NCI-H524 (cell line): ENCODE measurements at regions not wholly inside any gene's neighbourhood (a gene's known extent, or its start where the extent isn't known, plus 50 kb on each side); places are given as distances from the start of the nearest gene placed in this dataset.
"Not testable (repeated sequence)": the region's sequence is repeated elsewhere in the genome, so short reads cannot be mapped to it uniquely, and the experiment has no call there.

Experiments used
- DNase-seq, 2 experiments: peaks; one replicate each; lab custom pipeline; 2025; lab: John Stamatoyannopoulos, UW

DNA sequence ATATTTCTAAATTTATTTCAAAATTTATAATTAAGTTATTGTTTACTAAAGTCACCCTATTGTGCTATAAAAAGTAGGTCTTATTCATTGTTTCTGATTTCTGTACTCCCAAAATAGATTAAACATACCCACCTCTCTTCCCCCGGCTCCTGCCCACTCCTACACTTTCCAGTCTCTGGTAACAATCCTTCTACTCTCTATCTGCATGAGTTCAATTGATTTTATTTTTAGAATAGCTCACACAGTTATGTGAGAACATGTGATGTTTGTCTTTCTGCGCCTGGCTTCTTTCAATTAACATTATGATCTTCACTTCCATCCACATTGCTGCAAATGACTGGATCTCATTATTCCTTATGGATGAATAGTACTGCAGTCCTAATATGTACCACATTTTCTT is 269.3 kb downstream of the ACTRT1 start:
- no peak for DNase-seq

DNA sequence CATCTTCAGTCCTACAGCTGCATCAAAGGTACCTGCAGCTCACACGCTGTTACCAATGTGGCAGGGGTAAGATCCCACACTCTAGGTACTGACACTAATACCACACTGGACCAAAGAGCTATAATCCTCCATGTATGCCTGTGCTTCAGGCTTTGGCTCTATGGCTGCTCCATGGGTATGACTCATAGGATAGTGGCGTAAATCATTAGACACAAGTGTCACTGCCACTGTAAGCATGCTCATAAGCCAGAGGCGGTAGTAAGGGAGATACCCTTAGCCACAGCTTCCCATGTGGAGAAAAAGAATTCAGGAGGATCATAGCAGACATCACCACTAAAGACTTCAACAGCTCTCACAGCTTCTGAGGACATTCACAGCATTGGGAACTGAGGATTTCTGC is 287.5 kb downstream of the ACTRT1 start:
- no peak for DNase-seq

DNA sequence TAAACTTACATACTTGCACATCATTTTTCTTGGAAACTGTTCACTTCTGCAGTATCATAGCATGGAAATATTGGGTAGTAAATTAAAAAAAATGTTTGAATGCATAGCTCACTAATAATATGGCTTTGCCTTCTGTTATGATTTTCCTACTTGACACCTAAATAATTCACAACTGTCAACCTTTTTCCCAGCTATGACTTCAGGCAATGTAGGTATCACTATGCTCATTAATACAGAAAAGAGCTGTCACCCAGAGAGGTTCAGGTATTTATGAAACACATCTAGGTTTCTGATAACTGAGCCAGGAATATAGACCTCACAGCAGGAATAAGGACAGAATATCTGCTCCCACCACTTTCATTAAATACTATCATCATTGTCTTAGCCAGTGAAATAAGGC is 289.5 kb downstream of the ACTRT1 start:
- DNase-seq, result no peak

DNA sequence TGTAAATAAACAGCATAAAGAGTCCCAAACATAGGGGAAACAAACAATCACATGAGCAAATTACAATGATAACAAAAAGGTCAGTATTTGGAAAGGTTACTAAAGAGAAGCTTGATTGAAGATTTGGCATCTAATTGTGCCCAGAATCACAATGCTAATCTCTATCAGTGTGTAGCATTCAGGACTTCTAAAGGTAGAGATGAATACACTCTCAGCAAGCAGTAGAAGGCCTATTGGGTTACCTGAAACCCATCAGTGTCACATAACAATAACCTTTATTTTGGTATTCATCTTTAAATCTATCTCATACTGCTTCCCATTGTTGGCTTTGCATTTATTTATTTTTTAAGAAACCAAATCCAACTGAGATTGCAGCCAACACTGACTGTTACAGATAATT is 319.5 kb downstream of the ACTRT1 start:
- no peak for DNase-seq

DNA sequence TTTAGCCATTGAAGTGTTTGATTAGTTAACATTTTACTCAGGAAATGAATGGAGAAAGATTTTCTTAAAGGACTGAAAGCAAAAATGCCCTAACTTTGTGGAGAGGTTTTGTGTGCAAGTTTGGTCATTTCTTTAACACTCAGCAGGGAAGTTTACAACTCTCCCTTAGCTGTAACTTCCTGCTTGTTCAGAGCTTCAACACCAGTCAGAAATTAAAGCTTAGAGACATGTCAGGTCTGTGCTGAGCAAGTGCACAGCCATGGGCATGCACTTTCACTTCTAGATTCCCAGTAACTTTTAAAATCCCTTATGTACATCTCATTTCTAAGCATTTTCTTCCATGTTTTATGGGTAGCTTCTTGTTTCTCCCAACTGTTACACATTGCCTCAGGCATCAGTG is 326.0 kb downstream of the ACTRT1 start:
- no peak for DNase-seq

DNA sequence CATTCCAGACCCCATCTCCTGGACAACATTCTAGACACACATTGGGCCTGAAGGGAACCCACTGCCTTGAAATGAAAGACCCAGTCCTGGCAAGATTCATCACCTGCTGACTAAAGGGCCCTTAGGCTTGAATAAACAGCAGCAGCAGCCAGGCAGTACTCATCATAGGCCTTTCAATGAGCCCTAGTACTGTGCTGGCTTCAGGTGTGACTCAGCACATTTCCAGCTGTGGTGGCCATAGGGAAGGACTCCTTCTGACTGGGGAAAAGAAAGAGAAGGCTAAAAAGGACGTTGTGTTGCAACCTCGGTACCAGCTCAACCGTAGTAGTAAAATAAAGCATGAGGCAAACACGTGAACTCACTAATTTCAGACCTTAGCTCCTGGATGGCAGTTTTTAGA is 344.0 kb downstream of the ACTRT1 start:
- DNase-seq, result no peak

DNA sequence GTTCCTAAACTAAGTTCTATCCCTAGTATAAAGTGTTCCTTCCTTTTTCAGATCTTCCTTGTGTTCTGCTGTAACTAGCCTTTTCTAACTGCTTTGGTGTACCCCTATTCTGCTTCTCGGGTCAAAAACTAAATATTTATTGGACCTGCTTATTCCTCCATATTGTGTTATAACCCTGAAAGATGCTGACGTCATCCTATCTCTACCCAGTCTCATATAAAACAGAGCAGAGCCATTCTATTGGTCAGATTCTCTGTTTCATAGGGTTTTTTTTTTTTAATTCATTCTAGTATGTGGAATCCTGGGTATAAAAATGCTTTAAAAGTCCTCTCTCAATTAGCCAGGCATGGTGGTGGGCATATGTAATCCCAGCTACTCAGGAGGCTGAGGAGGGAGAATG is 349.7 kb downstream of the ACTRT1 start:
- DNase-seq, result no peak

DNA sequence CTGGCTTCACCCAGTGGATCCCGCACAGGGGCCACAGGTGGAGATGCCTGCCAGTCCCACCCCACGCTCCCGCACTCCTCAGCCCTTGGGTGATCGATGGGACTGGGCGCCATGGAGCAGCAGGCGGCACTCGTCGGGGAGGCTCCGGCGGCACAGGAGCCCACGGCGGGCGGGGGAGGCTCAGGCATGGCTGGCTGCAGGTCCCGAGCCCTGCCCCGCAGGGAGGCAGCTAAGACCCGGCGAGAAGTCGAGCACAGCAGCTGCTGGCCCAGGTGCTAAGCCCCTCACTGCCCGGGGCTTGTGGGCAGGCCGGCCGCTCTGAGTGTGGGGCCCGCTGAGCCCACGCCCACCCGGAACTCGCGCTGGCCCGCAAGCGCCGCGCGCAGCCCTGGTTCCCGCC is 389.3 kb downstream of the ACTRT1 start:
- DNase-seq, result not testable (repeated sequence)

DNA sequence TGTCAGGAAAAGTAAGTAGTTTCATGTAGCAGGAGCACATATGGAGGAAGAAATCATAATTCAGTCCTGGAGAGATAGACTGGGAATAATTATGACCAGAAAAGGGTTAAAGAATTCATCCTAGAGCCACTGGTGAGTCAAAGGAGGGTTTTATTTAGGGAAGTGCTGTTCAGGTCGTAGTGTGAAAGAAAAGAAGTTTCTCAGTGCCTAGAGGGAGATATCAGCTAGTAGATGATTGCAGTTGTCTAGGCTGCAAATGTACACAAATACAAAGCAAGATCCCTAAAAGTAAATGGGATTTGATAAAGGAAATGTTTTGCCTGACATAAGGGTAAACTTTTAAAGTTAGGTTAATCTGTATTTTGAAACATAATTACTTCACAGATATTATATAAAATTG is 403.2 kb downstream of the ACTRT1 start:
- DNase-seq, result no peak

DNA sequence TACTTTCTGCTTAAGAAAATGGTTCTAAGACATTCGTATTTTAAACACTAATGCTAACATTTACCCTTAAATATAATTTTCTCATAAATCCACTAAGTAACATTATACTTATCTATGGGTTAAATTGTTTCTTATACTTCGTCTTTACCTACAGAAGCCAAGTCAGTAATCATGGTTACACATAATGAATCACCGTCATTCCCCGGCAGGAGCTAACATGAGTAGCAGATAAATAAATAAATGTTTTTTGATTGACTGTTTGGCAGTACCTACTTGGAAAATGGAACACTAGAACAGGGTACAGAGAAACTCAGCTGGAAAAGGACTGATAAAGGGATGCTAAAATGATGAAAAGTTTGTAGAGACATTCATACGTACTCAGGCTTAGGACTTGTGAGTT is 430.4 kb downstream of the ACTRT1 start:
- DNase-seq, result no peak

DNA sequence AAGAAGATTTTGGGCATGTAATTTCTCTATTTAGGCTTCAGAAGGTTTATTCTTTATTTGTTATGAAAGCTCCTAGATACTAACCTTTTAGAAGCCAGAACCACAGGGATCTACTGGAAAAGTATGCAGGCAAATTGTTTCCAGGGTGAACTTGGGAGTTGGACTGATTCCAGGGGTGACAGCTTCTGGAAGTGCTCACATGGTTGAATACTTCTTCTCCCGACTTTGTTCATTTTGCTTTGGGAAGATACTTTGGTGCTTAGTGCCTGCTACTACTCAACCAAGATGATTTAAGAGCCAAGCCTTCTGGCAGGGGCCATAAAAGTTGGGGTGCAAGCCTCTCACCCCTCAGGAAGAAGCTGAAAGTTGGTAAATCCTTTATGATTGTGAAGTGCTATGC is 445.6 kb downstream of the ACTRT1 start:
- DNase-seq, result no peak

DNA sequence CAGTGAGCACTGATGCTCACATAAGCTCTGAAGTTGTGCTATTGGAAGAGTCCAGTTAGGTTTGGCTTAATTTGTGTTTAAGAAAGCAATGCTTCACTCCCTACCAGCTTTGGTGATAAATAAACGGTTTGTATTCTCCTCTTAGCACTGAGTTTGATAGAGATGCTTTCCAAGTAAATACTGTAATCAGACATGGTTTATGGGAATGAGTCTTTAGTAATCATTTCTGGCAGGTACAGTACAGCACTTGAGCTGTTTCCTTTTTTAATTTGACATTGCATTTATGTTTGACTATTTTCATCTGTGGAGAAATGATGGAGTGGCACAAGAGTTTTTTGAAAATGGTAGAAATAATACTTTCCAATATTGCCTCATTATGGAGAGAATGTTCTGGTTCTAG is 455.3 kb downstream of the ACTRT1 start:
- no peak for DNase-seq

DNA sequence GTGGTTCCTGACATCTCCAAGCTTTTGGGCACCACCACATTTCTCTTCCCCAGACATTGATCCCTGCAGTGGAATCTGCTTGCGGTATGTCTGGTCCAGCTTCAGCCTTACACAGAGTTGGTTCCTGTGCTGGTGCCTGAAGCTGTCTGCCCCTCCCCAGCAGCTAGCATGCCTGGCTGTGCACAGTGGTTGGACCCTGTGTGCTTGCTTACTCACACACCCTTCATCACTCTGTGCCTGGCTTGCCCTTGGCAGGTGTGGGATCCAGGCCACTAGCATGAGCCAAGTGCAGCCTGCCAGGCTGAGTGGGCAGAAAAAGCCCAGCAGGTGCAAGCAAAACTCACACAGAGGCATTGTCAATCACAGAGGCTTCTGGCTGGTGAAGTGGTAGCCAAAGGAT is 473.8 kb downstream of the ACTRT1 start:
- no peak for DNase-seq

DNA sequence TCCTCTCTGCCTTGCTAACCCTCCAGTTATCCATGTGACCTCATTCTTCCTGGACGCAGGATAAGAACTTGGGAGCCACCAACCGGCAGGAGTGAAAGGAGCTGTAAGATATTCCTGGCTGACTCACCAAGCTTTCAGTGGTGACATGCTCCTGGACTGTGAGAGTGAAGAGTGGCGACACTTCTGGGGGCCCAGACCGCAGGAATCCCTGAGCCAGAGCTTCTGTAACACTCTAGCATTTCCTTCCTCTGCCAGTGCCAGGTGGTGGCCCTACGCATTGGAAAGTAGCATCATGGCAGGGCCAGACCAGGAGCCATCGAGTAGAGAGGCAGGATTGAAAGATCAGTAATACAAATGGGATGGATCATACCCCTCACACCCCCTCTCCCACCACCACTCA is 474.3 kb downstream of the ACTRT1 start:
- no peak for DNase-seq

DNA sequence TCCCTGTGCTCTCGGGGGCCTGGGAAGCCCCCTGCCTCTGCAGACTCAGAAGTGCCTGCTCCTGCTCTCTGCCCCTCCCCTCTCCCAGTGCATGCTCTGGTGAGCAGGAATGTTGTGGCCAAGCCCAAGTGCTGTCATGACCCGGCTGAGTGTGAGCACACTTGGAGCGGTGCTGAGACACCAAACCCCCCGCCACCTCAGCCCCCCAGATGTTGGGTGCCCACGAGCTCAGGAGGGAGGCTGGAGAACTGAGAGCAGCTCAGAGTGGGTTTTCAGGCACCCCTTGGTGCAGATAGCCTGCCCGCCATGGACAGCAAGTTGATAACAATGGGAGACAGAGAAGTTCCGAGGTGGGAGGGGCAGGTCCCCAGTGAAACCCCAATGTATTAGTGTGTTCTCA is 477.4 kb downstream of the ACTRT1 start:
- DNase-seq, result no peak

DNA sequence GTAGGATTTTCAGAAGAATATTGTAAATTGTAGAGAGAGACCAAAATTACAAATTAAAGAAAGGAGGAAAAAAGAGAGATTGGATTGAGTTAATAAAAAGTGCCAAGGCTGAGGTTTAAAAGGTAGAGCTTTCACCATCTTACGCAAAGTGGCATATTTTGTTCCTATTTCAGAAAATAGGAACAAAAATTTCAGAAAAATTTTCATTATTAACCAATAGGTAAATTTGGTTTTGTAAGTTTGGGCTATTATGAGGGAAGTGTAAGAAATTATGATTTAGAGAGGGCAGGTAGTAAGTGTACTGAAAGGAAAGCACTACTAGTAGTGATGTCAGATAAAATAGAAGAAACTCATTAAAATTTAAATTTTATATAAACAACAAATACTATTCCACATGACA is 479.7 kb downstream of the ACTRT1 start:
- DNase-seq, result no peak

DNA sequence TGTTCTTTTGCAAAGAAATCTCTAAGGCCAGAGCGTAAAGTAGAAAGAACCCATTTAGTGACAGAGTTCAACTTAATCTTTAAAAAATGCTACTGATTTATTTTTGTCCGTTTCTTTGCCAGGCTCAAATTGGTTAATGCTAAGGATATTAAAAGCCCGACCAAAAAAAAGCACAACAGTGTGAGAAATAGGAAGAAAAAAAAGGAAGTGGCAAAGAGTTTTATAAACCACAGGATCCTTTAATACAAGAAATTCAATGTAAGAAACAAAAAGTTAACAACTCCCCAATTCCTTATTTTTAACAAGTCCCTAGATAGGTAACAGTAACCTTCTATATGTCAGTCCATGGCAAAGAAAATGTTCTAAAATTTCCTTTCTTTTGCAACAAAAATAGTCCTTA is 480.4 kb downstream of the ACTRT1 start:
- DNase-seq, result no peak

DNA sequence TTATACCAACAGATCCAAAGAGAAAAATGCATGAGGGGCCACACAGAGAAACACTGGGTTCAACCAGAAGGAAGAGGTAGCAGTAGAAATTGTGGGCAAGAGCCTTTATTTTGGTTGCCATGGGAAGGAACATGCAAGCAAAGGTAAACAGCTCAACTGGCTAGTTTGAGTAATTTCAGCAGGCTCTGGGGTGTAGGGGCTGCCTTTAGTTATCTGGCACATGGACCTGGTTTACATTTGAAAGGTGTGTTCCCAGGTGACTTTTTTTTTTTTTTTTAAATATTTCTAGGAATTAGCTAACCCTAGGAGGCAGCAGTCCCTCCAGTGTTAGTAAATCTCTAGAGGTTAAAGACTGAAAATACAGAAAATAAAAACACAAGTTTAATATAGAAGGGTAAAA is 481.9 kb downstream of the ACTRT1 start:
- no peak for DNase-seq

DNA sequence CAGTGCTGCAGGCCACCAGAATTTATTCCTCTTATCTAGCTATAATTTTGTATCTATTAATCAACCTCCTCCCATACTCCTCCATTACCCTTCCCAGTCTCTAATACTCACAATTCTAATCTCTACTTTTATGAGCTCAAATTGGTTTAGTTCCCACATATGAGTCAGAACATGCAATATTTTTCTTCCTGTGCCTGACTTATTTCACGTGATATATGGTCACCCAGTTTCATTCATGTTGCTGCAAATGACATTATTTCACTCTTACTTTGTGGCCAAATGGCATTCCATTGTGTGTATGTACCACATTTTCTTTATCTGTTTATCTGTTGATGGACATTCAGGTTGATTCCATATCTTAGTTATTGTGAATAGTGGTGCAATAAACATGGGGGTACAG is 483.5 kb downstream of the ACTRT1 start:
- no peak for DNase-seq

DNA sequence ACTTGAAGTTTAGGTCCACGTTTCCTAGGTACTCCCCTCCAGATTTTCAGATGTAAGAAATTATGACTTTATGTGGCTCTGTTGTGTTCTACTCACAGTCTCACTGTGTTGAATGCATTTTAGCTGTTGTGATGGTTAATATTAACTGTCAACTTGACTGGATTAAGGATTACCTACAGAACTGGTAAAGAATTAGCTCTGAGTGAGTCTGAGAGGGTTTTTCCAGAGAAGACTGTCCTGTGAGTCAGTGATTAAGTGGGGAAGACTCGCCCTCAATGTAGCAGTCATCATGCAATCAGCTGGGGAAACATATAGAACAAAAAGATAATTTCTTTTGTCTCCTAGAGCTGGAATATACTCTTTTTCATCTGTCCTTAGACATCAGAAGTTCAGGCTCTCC is 493.4 kb downstream of the ACTRT1 start:
- no peak for DNase-seq

DNA sequence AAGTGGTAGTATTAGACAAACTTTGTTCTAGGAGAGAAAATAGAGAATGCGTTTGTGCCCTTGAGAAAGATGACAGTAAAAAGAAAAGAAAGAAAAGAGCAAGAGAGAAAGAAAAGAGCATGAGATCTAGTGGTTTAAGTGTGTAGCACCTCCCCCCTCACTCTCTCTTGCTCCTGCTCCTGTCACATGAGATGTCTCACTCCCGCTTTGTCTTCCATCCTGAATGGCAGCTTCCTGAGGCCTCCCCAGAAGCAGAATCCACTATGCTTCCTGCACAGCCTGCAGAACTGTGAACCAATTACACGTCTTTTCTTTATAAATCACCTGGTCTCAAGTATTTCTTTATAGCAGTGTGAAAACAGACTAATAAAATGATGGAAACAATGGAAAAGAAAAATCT is 499.6 kb downstream of the ACTRT1 start:
- DNase-seq, result no peak

DNA sequence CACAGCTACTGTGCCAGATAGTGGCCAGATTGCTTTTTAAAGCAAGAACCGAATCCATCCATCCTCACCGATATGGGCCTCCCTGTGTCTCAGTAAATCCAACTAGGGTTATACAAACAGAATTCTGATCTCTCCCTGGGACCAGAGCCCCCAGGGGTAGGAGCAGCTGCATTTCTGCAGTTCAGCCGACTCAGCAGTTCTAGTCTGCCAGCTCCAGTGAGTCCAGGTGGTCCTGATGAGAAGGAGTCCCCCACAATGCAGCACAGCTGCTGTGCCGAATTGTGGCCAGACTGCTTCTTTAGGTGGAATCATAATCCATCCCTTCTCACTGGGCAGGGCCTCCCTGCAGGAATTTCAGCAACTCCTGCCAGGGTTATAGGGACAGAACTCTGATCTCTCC is 532.9 kb downstream of the ACTRT1 start:
- DNase-seq, result peak in 1 of 2 experiments; percentile 2

DNA sequence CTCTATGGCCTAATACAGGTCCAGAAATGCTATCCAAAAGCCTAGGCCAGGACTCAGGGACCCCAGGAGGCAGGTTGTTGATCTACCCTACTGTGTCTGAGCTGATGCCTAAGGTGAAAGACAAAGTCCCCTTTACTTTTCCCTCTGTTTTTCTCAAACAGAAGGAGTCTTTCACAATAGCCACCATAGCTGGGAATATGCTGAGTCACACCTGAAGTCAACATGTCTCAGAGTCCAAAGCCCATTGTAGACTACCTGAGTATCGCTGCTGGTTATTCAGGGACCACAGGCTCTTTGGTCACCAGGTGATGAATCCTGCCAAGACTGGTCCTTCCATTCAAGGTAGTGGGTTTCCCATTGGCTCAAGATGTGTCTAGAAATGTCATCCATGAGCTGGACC is 562.2 kb downstream of the ACTRT1 start:
- no peak for DNase-seq

DNA sequence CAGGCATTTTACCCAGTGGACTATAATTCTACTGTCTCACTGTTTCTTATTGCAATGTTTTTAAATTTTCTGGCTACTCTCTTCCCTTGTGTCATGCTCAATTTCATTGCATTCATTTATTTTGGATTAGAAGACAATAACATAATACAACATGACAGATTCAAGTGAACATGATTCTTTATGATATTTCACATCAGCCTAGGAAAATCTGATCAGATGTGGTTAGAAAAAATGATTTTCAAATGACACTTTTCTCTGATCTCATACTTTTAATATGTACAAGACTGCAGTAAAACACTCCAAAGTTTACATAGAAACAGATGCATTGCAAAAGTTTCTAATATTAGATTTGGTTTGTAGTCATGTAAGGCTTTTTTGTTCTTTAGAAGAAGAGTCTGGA is 586.0 kb downstream of the ACTRT1 start:
- no peak for DNase-seq

DNA sequence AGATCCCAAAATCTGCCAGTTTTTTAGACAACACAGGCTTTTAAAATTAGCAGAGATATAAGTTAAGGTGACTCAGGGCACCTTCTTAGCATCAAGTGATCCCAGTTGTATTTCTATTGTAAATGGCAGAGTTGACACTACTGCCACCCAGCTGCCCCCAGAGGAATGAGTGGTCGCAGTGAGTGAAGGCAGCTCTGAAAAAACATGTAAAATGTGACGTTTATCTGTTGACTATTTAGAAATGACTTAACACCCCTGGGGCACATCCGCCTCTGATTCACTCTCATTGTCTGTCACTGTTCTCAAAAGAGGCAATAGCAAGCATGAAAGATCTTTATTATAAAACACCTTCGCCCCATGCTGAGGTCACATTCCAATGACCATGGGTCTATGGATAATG is 592.4 kb downstream of the ACTRT1 start:
- peak in 1 of 2 experiments; percentile 11 for DNase-seq
